Liver (tissue), 8 donors: ENCODE measurements at regions not wholly inside any gene's neighbourhood (a gene's known extent, or its start where the extent isn't known, plus 50 kb on each side); places are given as distances from the start of the nearest gene placed in this dataset.

Experiments
- DNase-seq: peaks from one replicate; pipeline ENCODE4 v3.0.0-alpha.2; 2017; ENCODE audit warnings: low spot score
- H3K27ac ChIP-seq, 2 donors: one replicate each; pipeline ENCODE4 v1.7.0; 2013; ENCODE audit warnings: inconsistent platforms in 2 of 2, low read length in 2 of 2, control low read depth in 1 of 2, low read depth in 1 of 2, mild to moderate bottlenecking in 1 of 2
- H3K27me3 ChIP-seq, 4 donors: one replicate each; pipeline versions ENCODE4 v1.6.1 to v1.7.0; 2013; ENCODE audit warnings: low read length in 3 of 4, inconsistent platforms in 1 of 4, mild to moderate bottlenecking in 1 of 4, moderate library complexity in 1 of 4; ENCODE audit not compliant: control insufficient read depth in 4 of 4, insufficient read depth in 4 of 4
- H3K36me3 ChIP-seq, 4 donors: one replicate each; pipeline versions ENCODE4 v1.6.1 to v1.7.0; 2013; ENCODE audit warnings: low read length in 3 of 4, mild to moderate bottlenecking in 3 of 4, low read depth in 1 of 4, moderate library complexity in 1 of 4; ENCODE audit not compliant: control insufficient read depth in 4 of 4, insufficient read depth in 3 of 4
- H3K4me1 ChIP-seq, 4 donors: one replicate each; pipeline versions ENCODE4 v1.6.1 to v1.7.0; 2013; ENCODE audit warnings: low read length in 3 of 4, mild to moderate bottlenecking in 3 of 4, moderate library complexity in 1 of 4; ENCODE audit not compliant: control insufficient read depth in 4 of 4, insufficient read depth in 4 of 4
- H3K4me3 ChIP-seq, 3 donors: one replicate each; pipeline versions ENCODE4 v1.6.1 to v1.7.0; 2013; ENCODE audit warnings: low read length in 3 of 3, control low read depth in 1 of 3, low read depth in 1 of 3, mild to moderate bottlenecking in 1 of 3
- H3K9ac ChIP-seq, 2 donors: one replicate each; pipeline ENCODE4 v1.7.0; 2013; ENCODE audit warnings: low read length in 2 of 2, mild to moderate bottlenecking in 2 of 2, moderate library complexity in 2 of 2, control low read depth in 1 of 2, low read depth in 1 of 2
- H3K9me3 ChIP-seq, 4 donors: one replicate each; pipeline versions ENCODE4 v1.6.1 to v1.7.0; 2013; ENCODE audit warnings: low read length in 3 of 4; ENCODE audit not compliant: control insufficient read depth in 4 of 4
- ATF3 ChIP-seq: IDR thresholded peaks from 2 replicates; pipeline ENCODE4 v1.6.1; 2016; ENCODE audit warnings: antibody characterized with exemption
- CTCF ChIP-seq: fragments of 150-350 bp; IDR thresholded peaks from 2 replicates; pipeline ENCODE4 v1.5.1; 2017; ENCODE audit warnings: improper control_type of control experiment, low read depth, low read length; ENCODE audit not compliant: missing input control
- EGR1 ChIP-seq, 2 donors: IDR thresholded peaks; 2 replicates each; pipeline ENCODE4 v1.6.1; 2016 to 2018; ENCODE audit warnings: antibody characterized with exemption in 2 of 2, low read depth in 2 of 2
- FOXA1 ChIP-seq: IDR thresholded peaks from 2 replicates; pipeline ENCODE4 v1.6.1; 2016; ENCODE audit warnings: antibody characterized with exemption
- FOXA2 ChIP-seq: IDR thresholded peaks from 2 replicates; pipeline ENCODE4 v1.6.1; 2016; ENCODE audit warnings: antibody characterized with exemption
- GABPA ChIP-seq, 2 donors: IDR thresholded peaks in 1 of 2; conservative IDR thresholded peaks in 1 of 2; 2 replicates each; pipeline ENCODE4 v1.6.1; 2016; ENCODE audit warnings: antibody characterized with exemption in 2 of 2, mild to moderate bottlenecking in 1 of 2, moderate library complexity in 1 of 2
- HNF4A ChIP-seq, 2 donors: conservative IDR thresholded peaks; 2 replicates each; pipeline ENCODE4 v1.6.1; 2016; ENCODE audit warnings: antibody characterized with exemption in 2 of 2, mild to moderate bottlenecking in 2 of 2
- HNF4G ChIP-seq: IDR thresholded peaks from 2 replicates; pipeline ENCODE4 v1.6.1; 2016; ENCODE audit warnings: antibody characterized with exemption
- JUND ChIP-seq, 2 donors: IDR thresholded peaks; 2 replicates each; pipeline ENCODE4 v1.6.1; 2016; ENCODE audit warnings: antibody characterized with exemption in 2 of 2
- MAX ChIP-seq: IDR thresholded peaks from 2 replicates; pipeline ENCODE4 v1.6.1; 2016; ENCODE audit warnings: antibody characterized with exemption
- NR2F2 ChIP-seq: IDR thresholded peaks from 2 replicates; pipeline ENCODE4 v1.6.1; 2016; ENCODE audit warnings: antibody characterized with exemption
- REST ChIP-seq: IDR thresholded peaks from 2 replicates; pipeline ENCODE4 v1.6.1; 2016; ENCODE audit warnings: antibody characterized with exemption, mild to moderate bottlenecking
- RXRA ChIP-seq, 2 donors: IDR thresholded peaks; 2 replicates each; pipeline ENCODE4 v1.6.1; 2017 to 2018; ENCODE audit warnings: antibody characterized with exemption in 2 of 2, mild to moderate bottlenecking in 1 of 2
- SP1 ChIP-seq: IDR thresholded peaks from 2 replicates; pipeline ENCODE4 v1.6.1; 2018; ENCODE audit warnings: antibody characterized with exemption, mild to moderate bottlenecking
- TAF1 ChIP-seq: conservative IDR thresholded peaks from 2 replicates; pipeline ENCODE4 v1.6.1; 2016; ENCODE audit warnings: antibody characterized with exemption, mild to moderate bottlenecking
- YY1 ChIP-seq: IDR thresholded peaks from 2 replicates; pipeline ENCODE4 v1.6.1; 2016; ENCODE audit warnings: antibody characterized with exemption, mild to moderate bottlenecking
- ZBTB33 ChIP-seq: IDR thresholded peaks from 2 replicates; pipeline ENCODE4 v1.6.1; 2016; ENCODE audit warnings: antibody characterized with exemption
- WGBS: extraction: QIAGEN DNeasy Blood & Tissue Kit; methylation state at CpG from one replicate; pipeline ENCODE4 v1.1.7; 2013; 5-methylcytosine and 5-hydroxymethylcytosine counted together
- donor health status: healthy.
- donor health status: healthy.
- donor health status: healthy.
- donor health status: healthy.
- donor health status: healthy.

GRCh38 chr2:133887676-133888040 is 319.4 kb upstream of the NCKAP5 start:
- DNase-seq, result no peak
- no peak overlapping the region for H3K4me3 ChIP-seq
- H3K36me3 ChIP-seq, result no peaks in the 10 kb centered on the region
- H3K9ac ChIP-seq, result no peak overlapping the region
- H3K27ac ChIP-seq, result no peak overlapping the region
- 79% methylated on average over 4 of the region's 4 CpGs for WGBS
- H3K9me3 ChIP-seq, result no peaks in the 10 kb centered on the region
- TF ChIP-seq FOXA2 (no peak), HNF4G (no peak), GABPA (IDR thresholded peaks at IDR 0.05 in 1 of 2, conservative IDR thresholded peaks at IDR 0.05 in 1 of 2) (no peak), NR2F2 (no peak), JUND (IDR thresholded peaks at IDR 0.05) (no peak), FOXA1 (no peak), YY1 (no peak), ZBTB33 (no peak)
- no peaks in the 10 kb centered on the region for H3K27me3 ChIP-seq
- no peaks in the 10 kb centered on the region for H3K4me1 ChIP-seq

- 94% methylated on average over 8 of the region's 8 CpGs for WGBS
- no peak overlapping the region for H3K9ac ChIP-seq
- H3K27ac ChIP-seq, result no peak overlapping the region
- no peak overlapping the region for H3K4me3 ChIP-seq
- TF ChIP-seq RXRA (IDR thresholded peaks at IDR 0.05) (no peak), EGR1 (IDR thresholded peaks at IDR 0.05; ENCODE audit: low read depth in 2 of 2) (no peak), MAX (no peak), SP1 (no peak), YY1 (no peak), NR2F2 (no peak), HNF4G (no peak), REST (no peak), ATF3 (no peak), FOXA2 (no peak), CTCF (no peak), GABPA (IDR thresholded peaks at IDR 0.05 in 1 of 2, conservative IDR thresholded peaks at IDR 0.05 in 1 of 2) (no peak), TAF1 (no peak), JUND (IDR thresholded peaks at IDR 0.05) (no peak), HNF4A (conservative IDR thresholded peaks at IDR 0.05) (no peak)
- DNase-seq, result no peak
- H3K27me3 ChIP-seq, result no peaks in the 10 kb centered on the region
- no peaks in the 10 kb centered on the region for H3K9me3 ChIP-seq
- no peaks in the 10 kb centered on the region for H3K36me3 ChIP-seq
- no peaks in the 10 kb centered on the region for H3K4me1 ChIP-seq
Measured at GRCh38 chr2:133888107-133888506, 319.8 kb upstream of the NCKAP5 start.
